ENCODE measurements at regions not wholly inside any gene's neighbourhood (a gene's known extent, or its start where the extent isn't known, plus 50 kb on each side); places are given as distances from the start of the nearest gene placed in this dataset.

DNA sequence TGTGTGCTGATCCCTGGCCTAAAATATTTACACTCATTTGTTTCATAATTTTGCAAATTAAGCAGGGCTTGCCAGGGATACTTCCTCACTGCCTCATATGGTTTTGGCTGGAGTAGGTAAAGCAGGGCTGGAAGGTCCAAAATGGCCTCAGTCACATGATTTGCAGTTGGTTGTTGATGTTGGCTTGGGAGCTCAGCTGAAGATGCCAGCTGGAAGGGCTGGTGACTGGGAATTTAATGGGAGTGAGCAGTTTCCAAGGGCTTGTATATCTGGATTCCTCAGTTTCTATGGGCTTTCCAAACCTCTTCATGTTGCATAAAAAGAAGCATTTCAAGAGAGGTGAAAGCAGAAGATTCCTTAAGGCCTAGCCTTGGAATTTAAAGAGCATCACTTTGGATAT lies 729.3 kb downstream of the CDH18 start:
- H3K9me3 ChIP-seq (replicated peaks in 1 of 2; ENCODE audit: control insufficient read depth in 1 of 2, insufficient read depth in 1 of 2, low read length in 2 of 2) = peaks cover 0 to 8% of the 10 kb centered on the region in 2 donors
- H3K79me2 ChIP-seq (ENCODE audit: insufficient read depth, low read length) = no peaks in the 10 kb centered on the region
- no peak overlapping the region for H3K4me2 ChIP-seq (replicated peaks; ENCODE audit: extremely low read depth, low read length, poor library complexity, severe bottlenecking)
- Mint-ChIP-seq H3K9me3 (peaks cover 3 to 22% (median 7%) of the 10 kb centered on the region in 7 donors), H3K27me3 (ENCODE audit: low read depth in 3 of 3) (no peaks in the 10 kb centered on the region), H3K27ac (no peak overlapping the region), H3K4me3 (no peak overlapping the region), H3K4me1 (no peaks in the 10 kb centered on the region), H3K36me3 (no peaks in the 10 kb centered on the region)
- H2AFZ ChIP-seq (ENCODE audit: insufficient read depth, low read depth, low read length, poor library complexity, severe bottlenecking) = no peak overlapping the region
- no peak overlapping the region for H3K4me3 ChIP-seq (replicated peaks in 1 of 3; ENCODE audit: low read depth in 2 of 3, low read length in 3 of 3)
- no peaks in the 10 kb centered on the region for H3K36me3 ChIP-seq (replicated peaks in 1 of 2; ENCODE audit: control insufficient read depth in 1 of 2, insufficient read depth in 2 of 2, low read length in 2 of 2)
- H3K4me1 ChIP-seq (ENCODE audit: control insufficient read depth in 1 of 2, insufficient read depth in 2 of 2, low read length in 2 of 2) = no peaks in the 10 kb centered on the region
- TF ChIP-seq, protein P1, sequence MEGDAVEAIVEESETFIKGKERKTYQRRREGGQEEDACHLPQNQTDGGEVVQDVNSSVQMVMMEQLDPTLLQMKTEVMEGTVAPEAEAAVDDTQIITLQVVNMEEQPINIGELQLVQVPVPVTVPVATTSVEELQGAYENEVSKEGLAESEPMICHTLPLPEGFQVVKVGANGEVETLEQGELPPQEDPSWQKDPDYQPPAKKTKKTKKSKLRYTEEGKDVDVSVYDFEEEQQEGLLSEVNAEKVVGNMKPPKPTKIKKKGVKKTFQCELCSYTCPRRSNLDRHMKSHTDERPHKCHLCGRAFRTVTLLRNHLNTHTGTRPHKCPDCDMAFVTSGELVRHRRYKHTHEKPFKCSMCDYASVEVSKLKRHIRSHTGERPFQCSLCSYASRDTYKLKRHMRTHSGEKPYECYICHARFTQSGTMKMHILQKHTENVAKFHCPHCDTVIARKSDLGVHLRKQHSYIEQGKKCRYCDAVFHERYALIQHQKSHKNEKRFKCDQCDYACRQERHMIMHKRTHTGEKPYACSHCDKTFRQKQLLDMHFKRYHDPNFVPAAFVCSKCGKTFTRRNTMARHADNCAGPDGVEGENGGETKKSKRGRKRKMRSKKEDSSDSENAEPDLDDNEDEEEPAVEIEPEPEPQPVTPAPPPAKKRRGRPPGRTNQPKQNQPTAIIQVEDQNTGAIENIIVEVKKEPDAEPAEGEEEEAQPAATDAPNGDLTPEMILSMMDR (IDR thresholded peaks at IDR 0.05) = no peak
- no peak for DNase-seq
- no peak overlapping the region for H3K27ac ChIP-seq (ENCODE audit: low read depth in 1 of 2, low read length in 2 of 2)
- no peaks in the 10 kb centered on the region for H3K27me3 ChIP-seq (ENCODE audit: control insufficient read depth in 2 of 2, insufficient read depth in 2 of 2, low read length in 2 of 2)
- H4K20me1 ChIP-seq (ENCODE audit: insufficient read depth, low read length) = no peaks in the 10 kb centered on the region
- no peak overlapping the region for H3K9ac ChIP-seq (ENCODE audit: insufficient read depth, low read length, poor library complexity, severe bottlenecking)
- intact Hi-C loops (cut with micrococcal nuclease) = no loop called here

DNA sequence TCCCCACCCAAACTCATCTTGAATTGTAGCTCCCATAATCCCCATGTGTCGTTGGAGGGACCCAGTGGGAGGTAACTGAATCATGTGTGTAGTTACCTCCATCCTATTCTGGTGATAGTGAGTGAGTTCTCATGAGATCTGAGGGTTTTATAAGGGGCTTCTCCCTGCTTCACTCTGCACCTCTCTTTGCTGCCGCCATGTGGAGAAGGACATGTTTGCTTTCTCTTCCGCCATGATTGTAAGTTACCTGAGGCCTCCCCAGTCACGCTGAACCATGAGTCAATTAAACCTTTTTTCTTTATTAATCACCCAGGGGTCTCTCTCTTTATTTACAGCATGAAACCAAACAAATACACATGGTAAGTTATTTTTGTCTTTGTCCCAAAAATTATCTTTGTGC lies 726.1 kb downstream of the CDH18 start:
- no peaks in the 10 kb centered on the region for H3K79me2 ChIP-seq (ENCODE audit: insufficient read depth, low read length)
- no peak overlapping the region for H3K27ac Mint-ChIP-seq
- no peak overlapping the region for H3K4me2 ChIP-seq (replicated peaks; ENCODE audit: extremely low read depth, low read length, poor library complexity, severe bottlenecking)
- peaks cover 0 to 8% of the 10 kb centered on the region in 2 donors for H3K9me3 ChIP-seq (replicated peaks in 1 of 2; ENCODE audit: control insufficient read depth in 1 of 2, insufficient read depth in 1 of 2, low read length in 2 of 2)
- H3K36me3 ChIP-seq (replicated peaks in 1 of 2; ENCODE audit: control insufficient read depth in 1 of 2, insufficient read depth in 2 of 2, low read length in 2 of 2) = no peaks in the 10 kb centered on the region
- no CpG with 5 or more reads among the region's 4 CpGs for WGBS (ENCODE audit: insufficient coverage)
- no peak overlapping the region for H3K4me3 Mint-ChIP-seq
- intact Hi-C loops (cut with micrococcal nuclease) = no loop called here
- H3K4me1 Mint-ChIP-seq = no peaks in the 10 kb centered on the region
- H3K9me3 Mint-ChIP-seq = peaks cover 1 to 20% (median 7%) of the 10 kb centered on the region in 7 donors
- no peak overlapping the region for H3K27ac ChIP-seq (ENCODE audit: low read depth in 1 of 2, low read length in 2 of 2)
- TF ChIP-seq, protein P1 (IDR thresholded peaks at IDR 0.05) = no peak
- no peak overlapping the region for H3K4me3 ChIP-seq (replicated peaks in 1 of 3; ENCODE audit: low read depth in 2 of 3, low read length in 3 of 3)
- H4K20me1 ChIP-seq (ENCODE audit: insufficient read depth, low read length) = no peaks in the 10 kb centered on the region
- no peaks in the 10 kb centered on the region for H3K36me3 Mint-ChIP-seq
- no peaks in the 10 kb centered on the region for H3K27me3 ChIP-seq (ENCODE audit: control insufficient read depth in 2 of 2, insufficient read depth in 2 of 2, low read length in 2 of 2)
- no peaks in the 10 kb centered on the region for H3K4me1 ChIP-seq (ENCODE audit: control insufficient read depth in 1 of 2, insufficient read depth in 2 of 2, low read length in 2 of 2)
- no peaks in the 10 kb centered on the region for H3K27me3 Mint-ChIP-seq (ENCODE audit: low read depth in 3 of 3)
- H3K9ac ChIP-seq (ENCODE audit: insufficient read depth, low read length, poor library complexity, severe bottlenecking) = no peak overlapping the region
- no peak overlapping the region for H2AFZ ChIP-seq (ENCODE audit: insufficient read depth, low read depth, low read length, poor library complexity, severe bottlenecking)
- DNase-seq = no peak

Data from CD14-positive monocyte (primary cell).